ENCODE measurements at regions not wholly inside any gene's neighbourhood (a gene's known extent, or its start where the extent isn't known, plus 50 kb on each side); places are given as distances from the start of the nearest gene placed in this dataset.

- TF ChIP-seq CTCF (IDR thresholded peaks at IDR 0.05) (no peak), EZH2 (IDR thresholded peaks at IDR 0.05; ENCODE audit: borderline replicate concordance, insufficient read depth, low read depth, low read length, poor library complexity, severe bottlenecking) (no peak)
These were observed 154.7 kb downstream of the BTBD3 start for GRCh38 chr20:12072221-12072953.

Data from B cell (primary cell).